H1 (cell line): ENCODE measurements at regions not wholly inside any gene's neighbourhood (a gene's known extent, or its start where the extent isn't known, plus 50 kb on each side); places are given as distances from the start of the nearest gene placed in this dataset.

ENCODE experiments used
- CTCF ChIA-PET: fragments of 300-600 bp; sonication (Branson Sonifier 250); formaldehyde crosslinking; loops from one replicate; lab custom pipeline; 2021; ENCODE audit not compliant: partially characterized antibody; lab: Charles Lee
- POLR2A ChIA-PET: fragments of 300-600 bp; sonication (Branson Sonifier 250); formaldehyde crosslinking; loops from one replicate; lab custom pipeline; 2021; ENCODE audit warnings: inconsistent platforms; ENCODE audit not compliant: partially characterized antibody; lab: Charles Lee
- DNase-seq, 2 experiments: peaks; one replicate each; pipeline versions ENCODE4 v3.0.0 to v3.0.0-alpha.2; 2010 to 2022; ENCODE audit warnings: low spot score in 2 of 2, low read depth in 1 of 2, mixed read lengths in 1 of 2
- FAIRE-seq: peaks from 2 replicates; lab custom pipeline; 2011; peaks lifted over from hg19 to GRCh38; lab: Jason Lieb, UNC
- H2AFZ ChIP-seq: 2 replicates; pipeline ENCODE4 v1.8.1; 2012; ENCODE audit warnings: low read length, inconsistent platforms
- H2AK5ac ChIP-seq: 2 replicates; pipeline ENCODE4 v1.6.1; 2013; ENCODE audit warnings: low read depth, low read length
- H2BK120ac ChIP-seq: replicated peaks from 2 replicates; pipeline ENCODE3; 2013; ENCODE audit warnings: low read depth, low read length, inconsistent platforms
- H2BK12ac ChIP-seq: 2 replicates; pipeline ENCODE4 v1.6.1; 2013; ENCODE audit warnings: low read depth, low read length
- H2BK15ac ChIP-seq: 2 replicates; pipeline ENCODE4 v1.6.1; 2013; ENCODE audit warnings: low read length
- H2BK20ac ChIP-seq: 2 replicates; pipeline ENCODE4 v1.6.1; 2013; ENCODE audit warnings: low read length
- H2BK5ac ChIP-seq: 2 replicates; pipeline ENCODE4 v1.6.1; 2013; ENCODE audit warnings: low read depth, low read length
- H3K14ac ChIP-seq: 2 replicates; pipeline ENCODE4 v1.6.1; 2013; ENCODE audit warnings: inconsistent platforms; ENCODE audit not compliant: insufficient read length
- H3K18ac ChIP-seq: 2 replicates; pipeline ENCODE4 v1.6.1; 2013; ENCODE audit warnings: low read length; ENCODE audit errors: extremely low read depth
- H3K23ac ChIP-seq: 2 replicates; pipeline ENCODE4 v1.6.1; 2013; ENCODE audit warnings: inconsistent platforms; ENCODE audit not compliant: insufficient read length
- H3K23me2 ChIP-seq: 2 replicates; pipeline ENCODE4 v1.6.1; 2013; ENCODE audit warnings: low read depth, low read length
- H3K27ac ChIP-seq: 2 replicates; pipeline ENCODE4 v1.6.1; 2011; ENCODE audit warnings: low read depth, low read length, inconsistent platforms
- H3K27me3 ChIP-seq, 4 experiments: replicated peaks in 1 of 4; 1 replicate in 1 of 4; 2 replicates in 3 of 4; pipeline versions ENCODE4 v1.6.1 to v1.8.1; 2011 to 2013; ENCODE audit warnings: low read length in 3 of 4, mild to moderate bottlenecking in 3 of 4, inconsistent platforms in 2 of 4, mixed read lengths in 2 of 4, moderate library complexity in 1 of 4; ENCODE audit not compliant: control insufficient read depth in 3 of 4, insufficient read depth in 3 of 4; ENCODE audit errors: extremely low read depth in 1 of 4
- H3K36me3 ChIP-seq, 4 experiments: 2 replicates each; pipeline versions ENCODE4 v1.6.1 to v1.8.1; 2011 to 2013; ENCODE audit warnings: mild to moderate bottlenecking in 4 of 4, low read length in 3 of 4, moderate library complexity in 2 of 4, control low read depth in 1 of 4, inconsistent platforms in 1 of 4; ENCODE audit not compliant: insufficient read depth in 4 of 4, control insufficient read depth in 2 of 4
- H3K4ac ChIP-seq: replicated peaks from 2 replicates; pipeline ENCODE3; 2013; ENCODE audit warnings: low read length, low read depth, mixed read lengths, inconsistent platforms; ENCODE audit not compliant: insufficient read length
- H3K4me1 ChIP-seq, 4 experiments: replicated peaks in 1 of 4; 1 replicate in 1 of 4; 2 replicates in 3 of 4; pipeline versions ENCODE4 v1.6.1 to v1.8.1; 2011 to 2013; ENCODE audit warnings: low read length in 3 of 4, inconsistent platforms in 2 of 4, mixed read lengths in 1 of 4; ENCODE audit not compliant: insufficient read depth in 4 of 4, control insufficient read depth in 3 of 4
- H3K4me2 ChIP-seq, 2 experiments: 2 replicates each; pipeline versions ENCODE4 v1.6.1 to v1.8.1; 2011 to 2013; ENCODE audit warnings: low read depth in 2 of 2, low read length in 2 of 2, control low read depth in 1 of 2, inconsistent platforms in 1 of 2, mild to moderate bottlenecking in 1 of 2; ENCODE audit not compliant: insufficient read depth in 1 of 2
- H3K4me3 ChIP-seq, 4 experiments: fragments of 200-600, 300-600 bp in 1 of 4; sonication (generic), shearing (Covaris generic), sonication (Bioruptor Twin) in 1 of 4; 2 replicates each; pipeline versions ENCODE4 v1.5.1 to v1.8.1; 2011 to 2016; ENCODE audit warnings: low read length in 4 of 4, low read depth in 3 of 4, control low read depth in 2 of 4, inconsistent platforms in 2 of 4, mild to moderate bottlenecking in 2 of 4, mixed read lengths in 1 of 4, moderate library complexity in 1 of 4; ENCODE audit not compliant: insufficient read depth in 2 of 4; ENCODE audit errors: extremely low read depth in 1 of 4
- H3K56ac ChIP-seq: replicated peaks from 2 replicates; pipeline ENCODE3; 2013; ENCODE audit warnings: low read depth, mild to moderate bottlenecking, mixed read lengths, low read length, inconsistent platforms; ENCODE audit not compliant: insufficient read length
- H3K79me1 ChIP-seq: 2 replicates; pipeline ENCODE4 v1.6.1; 2013; ENCODE audit warnings: low read depth, low read length, control low read depth
- H3K79me2 ChIP-seq, 2 experiments: 2 replicates each; pipeline versions ENCODE4 v1.6.1 to v1.8.1; 2012 to 2013; ENCODE audit warnings: low read length in 2 of 2, mild to moderate bottlenecking in 2 of 2, inconsistent platforms in 1 of 2; ENCODE audit not compliant: insufficient read depth in 2 of 2, control insufficient read depth in 1 of 2
- H3K9ac ChIP-seq, 4 experiments: replicated peaks in 1 of 4; 1 replicate in 1 of 4; 2 replicates in 3 of 4; pipeline versions ENCODE4 v1.6.1 to v1.8.1; 2011 to 2013; ENCODE audit warnings: low read depth in 3 of 4, low read length in 3 of 4, control low read depth in 2 of 4, mild to moderate bottlenecking in 2 of 4, moderate library complexity in 2 of 4, inconsistent platforms in 1 of 4; ENCODE audit errors: extremely low read depth in 1 of 4
- H3K9me3 ChIP-seq, 2 experiments: 2 replicates each; pipeline versions ENCODE4 v1.6.1 to v1.8.1; 2012 to 2013; ENCODE audit warnings: mild to moderate bottlenecking in 2 of 2, moderate library complexity in 2 of 2, control low read depth in 1 of 2, inconsistent platforms in 1 of 2, low read depth in 1 of 2, low read length in 1 of 2, mixed read lengths in 1 of 2; ENCODE audit not compliant: insufficient read depth in 2 of 2
- H4K20me1 ChIP-seq, 2 experiments: replicated peaks in 1 of 2; 2 replicates each; pipeline versions ENCODE3 to v1.8.1; 2011 to 2013; ENCODE audit warnings: inconsistent platforms in 2 of 2, low read length in 2 of 2, mild to moderate bottlenecking in 1 of 2; ENCODE audit not compliant: insufficient read depth in 2 of 2, control insufficient read depth in 1 of 2
- H4K5ac ChIP-seq: 2 replicates; pipeline ENCODE4 v1.6.1; 2013; ENCODE audit warnings: low read length, low read depth, mixed read lengths, inconsistent platforms; ENCODE audit not compliant: insufficient read length
- H4K8ac ChIP-seq: 2 replicates; pipeline ENCODE4 v1.8.0; 2013; ENCODE audit warnings: mild to moderate bottlenecking, moderate library complexity, low read length, inconsistent platforms; ENCODE audit not compliant: insufficient read depth; ENCODE audit errors: extremely low read depth
- H4K91ac ChIP-seq: replicated peaks from 2 replicates; pipeline ENCODE3; 2013; ENCODE audit warnings: low read length, mixed read lengths, inconsistent platforms; ENCODE audit not compliant: insufficient read length
- BRCA1 ChIP-seq: IDR thresholded peaks from 2 replicates; pipeline ENCODE4 v1.6.1; 2012; ENCODE audit warnings: low read depth, low read length, improper control_type of control experiment
- EGR1 ChIP-seq: IDR thresholded peaks from 2 replicates; pipeline ENCODE4 v1.6.1; 2011; ENCODE audit warnings: low read depth, low read length, borderline replicate concordance
- PHF8 ChIP-seq: fragments of 200-600 bp; sonication (generic); conservative IDR thresholded peaks from 2 replicates; pipeline ENCODE4 v1.7.1; 2012; ENCODE audit warnings: low read depth, mild to moderate bottlenecking, inconsistent platforms, low read length, moderate library complexity
- RAD21 ChIP-seq, 2 experiments: IDR thresholded peaks in 1 of 2; conservative IDR thresholded peaks in 1 of 2; 2 replicates each; pipeline ENCODE4 v1.6.1; 2011; ENCODE audit warnings: low read depth in 2 of 2, low read length in 2 of 2, improper control_type of control experiment in 1 of 2, inconsistent platforms in 1 of 2, mild to moderate bottlenecking in 1 of 2, moderate library complexity in 1 of 2
- RFX5 ChIP-seq: IDR thresholded peaks from 2 replicates; pipeline ENCODE4 v1.6.1; 2011; ENCODE audit warnings: low read depth, low read length, improper control_type of control experiment, borderline replicate concordance
- WGBS, 2 experiments: shearing (Covaris generic) in 1 of 2; methylation state at CpG; one replicate each; pipeline versions ENCODE4 v1.1.6 to v1.1.7; 2013 to 2015; ENCODE audit warnings: low lambda C conversion rate in 2 of 2, mixed read lengths in 2 of 2, inconsistent platforms in 1 of 2, low coverage in 1 of 2, missing lambda C conversion rate in 1 of 2; ENCODE audit not compliant: insufficient replicate concordance in 2 of 2, insufficient coverage in 1 of 2, insufficient read length in 1 of 2; ENCODE audit errors: extremely low coverage in 1 of 2, missing lambda C conversion rate in 1 of 2; 5-methylcytosine and 5-hydroxymethylcytosine counted together
- TF ChIP-seq, protein P1 (sequence below): IDR thresholded peaks from 2 replicates; pipeline ENCODE4 v1.6.1; 2011; ENCODE audit warnings: low read depth, mild to moderate bottlenecking, low read length; ENCODE audit not compliant: insufficient read depth

DNA sequence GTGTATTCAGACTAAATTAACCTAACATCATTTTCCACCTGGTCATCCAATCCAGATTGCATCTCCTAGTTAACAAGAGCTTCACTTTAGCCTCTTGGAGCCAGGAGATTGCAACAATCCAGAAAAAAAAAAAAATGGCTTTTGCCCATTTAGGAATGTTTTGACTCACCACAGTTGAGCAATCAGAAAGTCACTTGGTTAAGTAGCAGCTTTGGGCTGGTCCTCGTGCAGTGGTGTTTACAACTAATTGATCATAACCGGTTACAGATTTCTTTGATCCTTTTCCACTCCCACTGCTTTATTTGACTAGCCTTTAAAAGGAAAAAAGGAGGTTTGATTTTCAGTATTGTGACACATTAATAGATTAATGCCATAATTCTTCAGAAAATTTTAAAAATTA lies 688.8 kb upstream of the CCDC54 start:
- H4K20me1 ChIP-seq = no peaks in the 10 kb centered on the region
- H3K79me2 ChIP-seq = no peaks in the 10 kb centered on the region
- no peak overlapping the region for H3K4ac ChIP-seq
- no peak overlapping the region for H3K4me3 ChIP-seq
- POLR2A ChIA-PET = no interaction called here
- no peak overlapping the region; the same call in 1 of the 2 replicates for H2AFZ ChIP-seq
- H4K91ac ChIP-seq = no peak overlapping the region
- H3K14ac ChIP-seq = no peak overlapping the region
- H3K27me3 ChIP-seq = no peaks in the 10 kb centered on the region
- CTCF ChIA-PET = interaction anchor here (0.6 kb wide), 1 partner anchor 97 kb away, joined by 4 read pairs; no protein-coding TSS in a partner anchor
- H3K23ac ChIP-seq = no peak overlapping the region
- TF ChIP-seq EGR1 (no peak), RFX5 (no peak), BRCA1 (no peak), RAD21 (IDR thresholded peaks at IDR 0.05 in 1 of 2, conservative IDR thresholded peaks at IDR 0.05 in 1 of 2; ENCODE audit: low read depth in 2 of 2, low read length in 2 of 2) (no peak), PHF8 (no peak)
- TF ChIP-seq, protein P1, sequence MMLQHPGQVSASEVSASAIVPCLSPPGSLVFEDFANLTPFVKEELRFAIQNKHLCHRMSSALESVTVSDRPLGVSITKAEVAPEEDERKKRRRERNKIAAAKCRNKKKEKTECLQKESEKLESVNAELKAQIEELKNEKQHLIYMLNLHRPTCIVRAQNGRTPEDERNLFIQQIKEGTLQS = no peak
- H2BK20ac ChIP-seq = no peak overlapping the region
- H2BK5ac ChIP-seq = no peak overlapping the region
- DNase-seq (no peak), FAIRE-seq (no peak)
- no peak overlapping the region for H2BK120ac ChIP-seq
- H3K36me3 ChIP-seq = no peaks in the 10 kb centered on the region
- no peak overlapping the region for H3K27ac ChIP-seq
- H3K4me2 ChIP-seq = no peak overlapping the region
- H3K56ac ChIP-seq = no peak overlapping the region
- H3K23me2 ChIP-seq = no peaks in the 10 kb centered on the region
- WGBS, 2 experiments = 89% methylated on average over 2 of the region's 2 CpGs; no CpG with 5 or more reads in 1 of the 2 experiments
- H3K4me1 ChIP-seq = no peaks in the 10 kb centered on the region
- H2BK12ac ChIP-seq = no peak overlapping the region
- no peak overlapping the region for H3K9ac ChIP-seq
- H3K18ac ChIP-seq = no peak overlapping the region
- H3K9me3 ChIP-seq = no peaks in the 10 kb centered on the region
- no peaks in the 10 kb centered on the region for H3K79me1 ChIP-seq
- H4K8ac ChIP-seq = no peak overlapping the region
- no peak overlapping the region for H2BK15ac ChIP-seq
- H4K5ac ChIP-seq = no peak overlapping the region
- no peak overlapping the region for H2AK5ac ChIP-seq
